ENCODE measurements at regions not wholly inside any gene's neighbourhood (a gene's known extent, or its start where the extent isn't known, plus 50 kb on each side); places are given as distances from the start of the nearest gene placed in this dataset.

- DNase-seq (ENCODE audit: low read depth, low spot score) (no peak), FAIRE-seq (no peak)
- CTCF ChIA-PET: interaction anchor here (1.9 to 2.1 kb wide), 2 partner anchors 11 to 127 kb away, joined by 7 read pairs; no protein-coding TSS in a partner anchor
- no peaks in the 10 kb centered on the region for H3K79me2 ChIP-seq (ENCODE audit: control insufficient read depth, insufficient read depth, low read length)
- intact Hi-C loops (cut with micrococcal nuclease): no loop called here
- H3K9me1 ChIP-seq (replicated peaks; ENCODE audit: control insufficient read depth, extremely low read depth, insufficient read depth, low read length): no peaks in the 10 kb centered on the region
- peak overlapping the region; percentile 54 for H2AFZ ChIP-seq (ENCODE audit: low read depth, low read length)
- H4K20me1 ChIP-seq (replicated peaks; ENCODE audit: control insufficient read depth, extremely low read depth, insufficient read depth, low read length): no peaks in the 10 kb centered on the region
- no peak overlapping the region for H3K9ac ChIP-seq (replicated peaks; ENCODE audit: extremely low read depth, insufficient read depth, low read length)
- H3K27me3 ChIP-seq (ENCODE audit: control insufficient read depth in 2 of 2, insufficient read depth in 2 of 2, low read length in 2 of 2): peaks cover 29 to 41% of the 10 kb centered on the region in 2 experiments
- BruUV-seq (replicated peaks): no TSS peak
- peak overlapping the region; percentile 32 for H3K4me2 ChIP-seq (ENCODE audit: insufficient read depth, low read length)
- H3K9me3 ChIP-seq (replicated peaks; ENCODE audit: control insufficient read depth, insufficient read depth, low read length): no peaks in the 10 kb centered on the region
- POLR2A ChIA-PET: no interaction called here
- dilution Hi-C loops (cut with MboI; ENCODE audit: extremely low pct_ligation_motif_present, low sequenced_read_pairs): no loop called here
- TF ChIP-seq CTCF (IDR thresholded peaks at IDR 0.05; ENCODE audit: extremely low read depth in 1 of 2, insufficient read depth in 1 of 2, low read depth in 1 of 2, low read length in 2 of 2) (no peak), EZH2 (IDR thresholded peaks at IDR 0.05; ENCODE audit: borderline replicate concordance, low read depth, low read length, severe bottlenecking) (peak; percentile 40)
- H3K36me3 ChIP-seq (ENCODE audit: control insufficient read depth in 2 of 2, extremely low read depth in 1 of 2, insufficient read depth in 2 of 2, low read length in 2 of 2): no peaks in the 10 kb centered on the region
- H3K4me1 ChIP-seq (ENCODE audit: control insufficient read depth, extremely low read depth, insufficient read depth, low read length): no peaks in the 10 kb centered on the region
- H3K27ac ChIP-seq (ENCODE audit: insufficient read depth, low read depth, low read length): no peak overlapping the region
- peak overlapping the region in 1 of 3 experiments; percentile 34 for H3K4me3 ChIP-seq (replicated peaks in 1 of 3; ENCODE audit: insufficient read depth in 1 of 3, low read depth in 1 of 3, low read length in 3 of 3)
Observed at GRCh38 chr6:166861961-166862286, 94.4 kb downstream of the RNASET2 start.

- intact Hi-C loops (cut with micrococcal nuclease) (no loop called here), dilution Hi-C loops (cut with MboI; ENCODE audit: extremely low pct_ligation_motif_present, low sequenced_read_pairs) (no loop called here)
- DNase-seq (ENCODE audit: low read depth, low spot score) (no peak), FAIRE-seq (no peak)
- Histone ChIP-seq H2AFZ (ENCODE audit: low read depth, low read length) (no peak overlapping the region), H3K9me1 (replicated peaks; ENCODE audit: control insufficient read depth, extremely low read depth, insufficient read depth, low read length) (no peaks in the 10 kb centered on the region), H3K4me2 (ENCODE audit: insufficient read depth, low read length) (no peak overlapping the region), H4K20me1 (replicated peaks; ENCODE audit: control insufficient read depth, extremely low read depth, insufficient read depth, low read length) (no peaks in the 10 kb centered on the region), H3K27ac (ENCODE audit: insufficient read depth, low read depth, low read length) (no peak overlapping the region), H3K9me3 (replicated peaks; ENCODE audit: control insufficient read depth, insufficient read depth, low read length) (no peaks in the 10 kb centered on the region), H3K9ac (replicated peaks; ENCODE audit: extremely low read depth, insufficient read depth, low read length) (no peak overlapping the region), H3K27me3 (ENCODE audit: control insufficient read depth in 2 of 2, insufficient read depth in 2 of 2, low read length in 2 of 2) (peaks cover 29 to 41% of the 10 kb centered on the region in 2 experiments), H3K36me3 (ENCODE audit: control insufficient read depth in 2 of 2, extremely low read depth in 1 of 2, insufficient read depth in 2 of 2, low read length in 2 of 2) (no peaks in the 10 kb centered on the region), H3K79me2 (ENCODE audit: control insufficient read depth, insufficient read depth, low read length) (no peaks in the 10 kb centered on the region), H3K4me1 (ENCODE audit: control insufficient read depth, extremely low read depth, insufficient read depth, low read length) (no peaks in the 10 kb centered on the region), H3K4me3 (replicated peaks in 1 of 3; ENCODE audit: insufficient read depth in 1 of 3, low read depth in 1 of 3, low read length in 3 of 3) (no peak overlapping the region)
- POLR2A ChIA-PET: no interaction called here
- no TSS peak for BruUV-seq (replicated peaks)
- CTCF ChIA-PET: no interaction called here
- TF ChIP-seq CTCF (IDR thresholded peaks at IDR 0.05; ENCODE audit: extremely low read depth in 1 of 2, insufficient read depth in 1 of 2, low read depth in 1 of 2, low read length in 2 of 2) (no peak), GATA2 (IDR thresholded peaks at IDR 0.05; ENCODE audit: insufficient read depth, insufficient read length, low read depth, low read length) (no peak), JUN (IDR thresholded peaks at IDR 0.05; ENCODE audit: borderline replicate concordance, insufficient read depth, insufficient read length, low read depth) (no peak), MAX (IDR thresholded peaks at IDR 0.05; ENCODE audit: insufficient read depth, insufficient read length) (no peak), POLR2AphosphoS5 (IDR thresholded peaks at IDR 0.05; ENCODE audit: insufficient read depth, low read depth, low read length) (no peak), MYC (IDR thresholded peaks at IDR 0.05; ENCODE audit: low read depth, low read length) (no peak), FOS (IDR thresholded peaks at IDR 0.05; ENCODE audit: borderline replicate concordance, insufficient read depth, low read length) (no peak), POLR2A (IDR thresholded peaks at IDR 0.05; ENCODE audit: low read depth, low read length) (no peak), EZH2 (IDR thresholded peaks at IDR 0.05; ENCODE audit: borderline replicate concordance, low read depth, low read length, severe bottlenecking) (no peak)
Observed at GRCh38 chr6:166861304-166861703, 95.0 kb downstream of the RNASET2 start.

Measured in endothelial cell of umbilical vein (primary cell).